Smooth muscle cell (in vitro differentiated cells): ENCODE measurements at regions not wholly inside any gene's neighbourhood (a gene's known extent, or its start where the extent isn't known, plus 50 kb on each side); places are given as distances from the start of the nearest gene placed in this dataset.

Source experiments
- DNase-seq: peaks from one replicate; lab custom pipeline; 2025; ENCODE audit not compliant: unreplicated experiment; lab: John Stamatoyannopoulos, UW
- H2AFZ ChIP-seq: fragments of 200-600 bp; sonication (generic); 2 replicates; pipeline ENCODE4 v1.6.0; 2016; ENCODE audit warnings: antibody characterized with exemption, low read depth, mild to moderate bottlenecking
- H3F3A ChIP-seq: fragments of 200-600 bp; sonication (generic); 2 replicates; pipeline ENCODE4 v1.6.0; 2017; ENCODE audit warnings: antibody characterized with exemption, low read depth
- H3K27ac ChIP-seq: fragments of 200-600 bp; sonication (generic); 2 replicates; pipeline ENCODE4 v1.5.1; 2016; ENCODE audit warnings: low read depth, mild to moderate bottlenecking
- H3K27me3 ChIP-seq: fragments of 200-600 bp; sonication (generic); 2 replicates; pipeline ENCODE4 v1.6.1; 2016; ENCODE audit warnings: low read depth, mild to moderate bottlenecking
- H3K36me3 ChIP-seq: fragments of 200-600 bp; sonication (generic); 2 replicates; pipeline ENCODE4 v1.5.1; 2016; ENCODE audit warnings: low read depth
- H3K4me1 ChIP-seq: fragments of 200-600 bp; sonication (generic); 2 replicates; pipeline ENCODE4 v1.5.1; 2016; ENCODE audit warnings: low read depth
- H3K4me2 ChIP-seq: fragments of 200-600 bp; sonication (generic); 2 replicates; pipeline ENCODE4 v1.6.0; 2016; ENCODE audit warnings: mild to moderate bottlenecking
- H3K4me3 ChIP-seq: fragments of 200-600 bp; sonication (generic); 2 replicates; pipeline ENCODE4 v1.5.1; 2016; ENCODE audit warnings: mild to moderate bottlenecking
- H3K79me2 ChIP-seq: fragments of 200-600 bp; sonication (generic); 2 replicates; pipeline ENCODE4 v1.6.0; 2016; ENCODE audit warnings: low read depth, mild to moderate bottlenecking
- H3K9ac ChIP-seq: fragments of 200-600 bp; sonication (generic); 2 replicates; pipeline ENCODE4 v1.6.0; 2016; ENCODE audit warnings: low read depth
- H3K9me3 ChIP-seq: fragments of 200-600 bp; sonication (generic); replicated peaks from 2 replicates; pipeline ENCODE4 v1.5.1; 2016; ENCODE audit warnings: low read depth
- H4K20me1 ChIP-seq: fragments of 200-600 bp; sonication (generic); 2 replicates; pipeline ENCODE4 v1.6.0; 2016; ENCODE audit warnings: low read depth
- CTCF ChIP-seq: fragments of 200-600 bp; sonication (generic); IDR thresholded peaks from 2 replicates; pipeline ENCODE4 v1.5.1; 2017; ENCODE audit warnings: borderline replicate concordance, mild to moderate bottlenecking, antibody characterized with exemption; ENCODE audit not compliant: insufficient read depth, poor library complexity, severe bottlenecking
- WGBS: methylation state at CpG from one replicate; pipeline ENCODE4 v1.1.7; 2016; ENCODE audit warnings: low lambda C conversion rate; 5-methylcytosine and 5-hydroxymethylcytosine counted together

GRCh38 chr18:56511996-56512395, 126.4 kb downstream of the TXNL1 start:
- no peaks in the 10 kb centered on the region for H3K4me1 ChIP-seq
- no peak overlapping the region for H3K9ac ChIP-seq
- H4K20me1 ChIP-seq: no peaks in the 10 kb centered on the region
- 74% methylated on average over 1 of the region's 1 CpG for WGBS
- TF ChIP-seq CTCF: no peak
- H3K9me3 ChIP-seq: no peaks in the 10 kb centered on the region
- H3K27ac ChIP-seq: no peak overlapping the region
- no peaks in the 10 kb centered on the region for H3K27me3 ChIP-seq
- H3K79me2 ChIP-seq: no peaks in the 10 kb centered on the region
- H3K4me3 ChIP-seq: no peak overlapping the region
- no peaks in the 10 kb centered on the region for H3F3A ChIP-seq
- H3K36me3 ChIP-seq: no peaks in the 10 kb centered on the region
- no peak for DNase-seq
- no peak overlapping the region for H3K4me2 ChIP-seq
- no peak overlapping the region for H2AFZ ChIP-seq

GRCh38 chr18:56510108-56510507, 128.3 kb downstream of the TXNL1 start:
- H3K9ac ChIP-seq: no peak overlapping the region
- TF ChIP-seq CTCF: no peak
- no peak for DNase-seq
- no peaks in the 10 kb centered on the region for H4K20me1 ChIP-seq
- H3K36me3 ChIP-seq: no peaks in the 10 kb centered on the region
- H2AFZ ChIP-seq: no peak overlapping the region
- H3K4me2 ChIP-seq: no peak overlapping the region
- no peak overlapping the region for H3K27ac ChIP-seq
- no peak overlapping the region for H3K4me3 ChIP-seq
- no peaks in the 10 kb centered on the region for H3K9me3 ChIP-seq
- H3K79me2 ChIP-seq: no peaks in the 10 kb centered on the region
- no peaks in the 10 kb centered on the region for H3K4me1 ChIP-seq
- no peaks in the 10 kb centered on the region for H3K27me3 ChIP-seq
- H3F3A ChIP-seq: no peaks in the 10 kb centered on the region

- H3K4me3 ChIP-seq: no peak overlapping the region
- H2AFZ ChIP-seq: no peak overlapping the region
- no peak overlapping the region for H3K4me2 ChIP-seq
- H3K36me3 ChIP-seq: no peaks in the 10 kb centered on the region
- DNase-seq: no peak
- TF ChIP-seq CTCF: no peak
- no peak overlapping the region for H3K27ac ChIP-seq
- H3K9ac ChIP-seq: no peak overlapping the region
- no peaks in the 10 kb centered on the region for H3F3A ChIP-seq
- H4K20me1 ChIP-seq: no peaks in the 10 kb centered on the region
- no peaks in the 10 kb centered on the region for H3K9me3 ChIP-seq
- H3K4me1 ChIP-seq: no peaks in the 10 kb centered on the region
- WGBS: 89% methylated on average over 3 of the region's 3 CpGs
- no peaks in the 10 kb centered on the region for H3K27me3 ChIP-seq
- no peaks in the 10 kb centered on the region for H3K79me2 ChIP-seq
Observed at GRCh38 chr18:56509656-56510055, 128.7 kb downstream of the TXNL1 start.

GRCh38 chr18:56508370-56509036, 129.9 kb downstream of the TXNL1 start:
- Histone ChIP-seq H3K36me3 (no peaks in the 10 kb centered on the region), H3K4me1 (no peaks in the 10 kb centered on the region), H2AFZ (no peak overlapping the region), H3K79me2 (no peaks in the 10 kb centered on the region), H3K4me2 (no peak overlapping the region), H3K9me3 (no peaks in the 10 kb centered on the region), H4K20me1 (no peaks in the 10 kb centered on the region), H3K27ac (no peak overlapping the region), H3K4me3 (no peak overlapping the region), H3K9ac (no peak overlapping the region), H3F3A (no peaks in the 10 kb centered on the region), H3K27me3 (no peaks in the 10 kb centered on the region)
- no peak for DNase-seq
- no peak for TF ChIP-seq CTCF
- WGBS: 86% methylated on average over 4 of the region's 4 CpGs
